Esophagus squamous epithelium (tissue), 4 donors: ENCODE measurements at regions not wholly inside any gene's neighbourhood (a gene's known extent, or its start where the extent isn't known, plus 50 kb on each side); places are given as distances from the start of the nearest gene placed in this dataset.

ENCODE experiments used
- CTCF ChIP-seq, 6 experiments: fragments of 450-650 bp in 4 of 6; fragments of 200-600 bp in 2 of 6; sonication (generic) in 2 of 6; IDR thresholded peaks; one replicate each; pipeline ENCODE4 v1.5.1; 2016 to 2019; ENCODE audit warnings: antibody characterized with exemption in 6 of 6, mild to moderate bottlenecking in 4 of 6, moderate library complexity in 4 of 6
- POLR2A ChIP-seq, 4 donors: fragments of 450-650 bp; IDR thresholded peaks; one replicate each; pipeline ENCODE4 v1.6.1; 2017; ENCODE audit warnings: antibody characterized with exemption in 4 of 4, mild to moderate bottlenecking in 4 of 4, moderate library complexity in 3 of 4

GRCh38 chrX:44451056-44451455, 91.6 kb downstream of the FUNDC1 start:
- no peak for TF ChIP-seq CTCF (IDR thresholded peaks at IDR 0.05)
- no peak for TF ChIP-seq POLR2A (IDR thresholded peaks at IDR 0.05)
